ENCODE measurements at regions not wholly inside any gene's neighbourhood (a gene's known extent, or its start where the extent isn't known, plus 50 kb on each side); places are given as distances from the start of the nearest gene placed in this dataset.

- no peak for TF ChIP-seq EZH2 (IDR thresholded peaks at IDR 0.05; ENCODE audit: borderline replicate concordance, low read depth, low read length, poor library complexity, severe bottlenecking)
- TF ChIP-seq, protein P1, sequence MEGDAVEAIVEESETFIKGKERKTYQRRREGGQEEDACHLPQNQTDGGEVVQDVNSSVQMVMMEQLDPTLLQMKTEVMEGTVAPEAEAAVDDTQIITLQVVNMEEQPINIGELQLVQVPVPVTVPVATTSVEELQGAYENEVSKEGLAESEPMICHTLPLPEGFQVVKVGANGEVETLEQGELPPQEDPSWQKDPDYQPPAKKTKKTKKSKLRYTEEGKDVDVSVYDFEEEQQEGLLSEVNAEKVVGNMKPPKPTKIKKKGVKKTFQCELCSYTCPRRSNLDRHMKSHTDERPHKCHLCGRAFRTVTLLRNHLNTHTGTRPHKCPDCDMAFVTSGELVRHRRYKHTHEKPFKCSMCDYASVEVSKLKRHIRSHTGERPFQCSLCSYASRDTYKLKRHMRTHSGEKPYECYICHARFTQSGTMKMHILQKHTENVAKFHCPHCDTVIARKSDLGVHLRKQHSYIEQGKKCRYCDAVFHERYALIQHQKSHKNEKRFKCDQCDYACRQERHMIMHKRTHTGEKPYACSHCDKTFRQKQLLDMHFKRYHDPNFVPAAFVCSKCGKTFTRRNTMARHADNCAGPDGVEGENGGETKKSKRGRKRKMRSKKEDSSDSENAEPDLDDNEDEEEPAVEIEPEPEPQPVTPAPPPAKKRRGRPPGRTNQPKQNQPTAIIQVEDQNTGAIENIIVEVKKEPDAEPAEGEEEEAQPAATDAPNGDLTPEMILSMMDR (conservative IDR thresholded peaks at IDR 0.05; ENCODE audit: low read depth, low read length): no peak
Observed at GRCh38 chr13:89315287-89315686, 1644.1 kb downstream of the SLITRK5 start.

Measured in A673 (cell line).